H1 (cell line): ENCODE measurements at regions not wholly inside any gene's neighbourhood (a gene's known extent, or its start where the extent isn't known, plus 50 kb on each side); places are given as distances from the start of the nearest gene placed in this dataset.

Experiments
- EP300 ChIP-seq, 2 experiments: IDR thresholded peaks; 1 replicate in 1 of 2; 2 replicates in 1 of 2; pipeline ENCODE4 v1.6.1; 2011 to 2012; ENCODE audit warnings: low read depth in 2 of 2, low read length in 2 of 2, mild to moderate bottlenecking in 2 of 2, borderline replicate concordance in 1 of 2, inconsistent platforms in 1 of 2, moderate library complexity in 1 of 2
- YY1 ChIP-seq: IDR thresholded peaks from 2 replicates; pipeline ENCODE4 v1.6.1; 2011; ENCODE audit warnings: low read depth, mild to moderate bottlenecking, low read length
- TF ChIP-seq, protein P1 (sequence below), 3 experiments: IDR thresholded peaks; 1 replicate in 2 of 3; 2 replicates in 1 of 3; pipeline versions ENCODE4 v1.5.1 to v1.6.1; 2011; ENCODE audit warnings: low read length in 3 of 3, mild to moderate bottlenecking in 3 of 3, inconsistent platforms in 2 of 3, low read depth in 1 of 3, moderate library complexity in 1 of 3; ENCODE audit not compliant: insufficient read depth in 1 of 3; ENCODE audit errors: control extremely low read depth in 1 of 3

GRCh38 chr16:86342161-86342834, 168.0 kb upstream of the FOXF1 start:
- TF ChIP-seq EP300 (IDR thresholded peaks at IDR 0.05; ENCODE audit: borderline replicate concordance in 1 of 2, low read depth in 2 of 2, low read length in 2 of 2) (no peak), YY1 (no peak)
- TF ChIP-seq, protein P1, sequence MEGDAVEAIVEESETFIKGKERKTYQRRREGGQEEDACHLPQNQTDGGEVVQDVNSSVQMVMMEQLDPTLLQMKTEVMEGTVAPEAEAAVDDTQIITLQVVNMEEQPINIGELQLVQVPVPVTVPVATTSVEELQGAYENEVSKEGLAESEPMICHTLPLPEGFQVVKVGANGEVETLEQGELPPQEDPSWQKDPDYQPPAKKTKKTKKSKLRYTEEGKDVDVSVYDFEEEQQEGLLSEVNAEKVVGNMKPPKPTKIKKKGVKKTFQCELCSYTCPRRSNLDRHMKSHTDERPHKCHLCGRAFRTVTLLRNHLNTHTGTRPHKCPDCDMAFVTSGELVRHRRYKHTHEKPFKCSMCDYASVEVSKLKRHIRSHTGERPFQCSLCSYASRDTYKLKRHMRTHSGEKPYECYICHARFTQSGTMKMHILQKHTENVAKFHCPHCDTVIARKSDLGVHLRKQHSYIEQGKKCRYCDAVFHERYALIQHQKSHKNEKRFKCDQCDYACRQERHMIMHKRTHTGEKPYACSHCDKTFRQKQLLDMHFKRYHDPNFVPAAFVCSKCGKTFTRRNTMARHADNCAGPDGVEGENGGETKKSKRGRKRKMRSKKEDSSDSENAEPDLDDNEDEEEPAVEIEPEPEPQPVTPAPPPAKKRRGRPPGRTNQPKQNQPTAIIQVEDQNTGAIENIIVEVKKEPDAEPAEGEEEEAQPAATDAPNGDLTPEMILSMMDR (IDR thresholded peaks at IDR 0.05; ENCODE audit: control extremely low read depth in 1 of 3, insufficient read depth in 1 of 3, low read depth in 1 of 3, low read length in 3 of 3) = no peak
